Medulla oblongata (tissue), 1 donor: ENCODE measurements at regions not wholly inside any gene's neighbourhood (a gene's known extent, or its start where the extent isn't known, plus 50 kb on each side); places are given as distances from the start of the nearest gene placed in this dataset.
A peak's percentile ranks its signal among the peaks of the same experiment; 100 is the strongest.
"Not testable (repeated sequence)": the region's sequence is repeated elsewhere in the genome, so short reads cannot be mapped to it uniquely, and the experiment has no call there.

Experiments
- DNase-seq: peaks from one replicate; pipeline ENCODE4 v3.0.0-alpha.2; 2015; ENCODE audit errors: extremely low spot score

GRCh38 chr9:2394087-2394741, 227.4 kb upstream of the VLDLR start:
- DNase-seq = not testable (repeated sequence)

- DNase-seq = no peak
Observed at GRCh38 chr9:2395814-2396612, 225.6 kb upstream of the VLDLR start.

- DNase-seq = no peak
Observed at GRCh38 chr9:2396622-2397285, 224.8 kb upstream of the VLDLR start.

GRCh38 chr9:2397875-2398274, 223.7 kb upstream of the VLDLR start:
- DNase-seq = not testable (repeated sequence)

- DNase-seq = not testable (repeated sequence)
Observed at GRCh38 chr9:2401746-2402145, 219.8 kb upstream of the VLDLR start.

GRCh38 chr9:2403701-2404100, 217.9 kb upstream of the VLDLR start:
- no peak for DNase-seq

- no peak for DNase-seq
Observed at GRCh38 chr9:2406252-2406651, 215.3 kb upstream of the VLDLR start.

GRCh38 chr9:2407450-2407849, 214.1 kb upstream of the VLDLR start:
- no peak for DNase-seq

GRCh38 chr9:2411459-2412215, 209.9 kb upstream of the VLDLR start:
- peak; percentile 32 for DNase-seq

- DNase-seq = no peak
Observed at GRCh38 chr9:2413160-2413805, 208.3 kb upstream of the VLDLR start.

- DNase-seq = no peak
Observed at GRCh38 chr9:2414465-2414864, 207.1 kb upstream of the VLDLR start.

- no peak for DNase-seq
Observed at GRCh38 chr9:2415326-2415725, 206.3 kb upstream of the VLDLR start.

GRCh38 chr9:2417730-2418129, 203.9 kb upstream of the VLDLR start:
- DNase-seq = no peak

GRCh38 chr9:2418619-2419018, 203.0 kb upstream of the VLDLR start:
- peak; percentile 38 for DNase-seq

GRCh38 chr9:2419347-2419746, 202.2 kb upstream of the VLDLR start:
- no peak for DNase-seq

- DNase-seq = no peak
Observed at GRCh38 chr9:2420543-2420942, 201.0 kb upstream of the VLDLR start.

GRCh38 chr9:2424619-2425033, 197.0 kb upstream of the VLDLR start:
- DNase-seq = no peak

GRCh38 chr9:2425676-2426075, 195.9 kb upstream of the VLDLR start:
- DNase-seq = no peak

- no peak for DNase-seq
Observed at GRCh38 chr9:2427120-2427891, 194.3 kb upstream of the VLDLR start.

- DNase-seq = no peak
Observed at GRCh38 chr9:2439957-2440356, 181.6 kb upstream of the VLDLR start.

GRCh38 chr9:2443933-2444332, 177.7 kb upstream of the VLDLR start:
- not testable (repeated sequence) for DNase-seq
